GM10248 (cell line): ENCODE measurements at regions not wholly inside any gene's neighbourhood (a gene's known extent, or its start where the extent isn't known, plus 50 kb on each side); places are given as distances from the start of the nearest gene placed in this dataset.

Experiments
- CTCF ChIA-PET: fragments of 300-600 bp; sonication (Branson Sonifier 250); formaldehyde crosslinking; extraction: SDS; loops from one replicate; lab custom pipeline; 2021; ENCODE audit warnings: antibody characterized with exemption; lab: Yijun Ruan, JAX
- POLR2A ChIA-PET: fragments of 350-650 bp; sonication (Branson Sonifier 250); formaldehyde crosslinking; extraction: SDS; loops from one replicate; lab custom pipeline; 2020; ENCODE audit warnings: antibody characterized with exemption; lab: Yijun Ruan, JAX
- DNase-seq: peaks from one replicate; pipeline ENCODE4 v3.0.0; 2012; ENCODE audit errors: extremely low spot score
- CTCF ChIP-seq: IDR thresholded peaks from 2 replicates; pipeline ENCODE4 v1.5.1; 2012; ENCODE audit warnings: mild to moderate bottlenecking, low read depth; ENCODE audit errors: extremely low read depth, missing control alignments, control extremely low read depth

- DNase-seq: no peak
- TF ChIP-seq CTCF: no peak
- ChIA-PET POLR2A (no interaction called here), CTCF (interaction anchor here (1.3 to 1.4 kb wide), 2 partner anchors 9 to 59 kb away, joined by 3 to 4 read pairs; no protein-coding TSS in a partner anchor)
These were observed 301.1 kb upstream of the RND3 start for GRCh38 chr2:150788426-150789140.

DNA sequence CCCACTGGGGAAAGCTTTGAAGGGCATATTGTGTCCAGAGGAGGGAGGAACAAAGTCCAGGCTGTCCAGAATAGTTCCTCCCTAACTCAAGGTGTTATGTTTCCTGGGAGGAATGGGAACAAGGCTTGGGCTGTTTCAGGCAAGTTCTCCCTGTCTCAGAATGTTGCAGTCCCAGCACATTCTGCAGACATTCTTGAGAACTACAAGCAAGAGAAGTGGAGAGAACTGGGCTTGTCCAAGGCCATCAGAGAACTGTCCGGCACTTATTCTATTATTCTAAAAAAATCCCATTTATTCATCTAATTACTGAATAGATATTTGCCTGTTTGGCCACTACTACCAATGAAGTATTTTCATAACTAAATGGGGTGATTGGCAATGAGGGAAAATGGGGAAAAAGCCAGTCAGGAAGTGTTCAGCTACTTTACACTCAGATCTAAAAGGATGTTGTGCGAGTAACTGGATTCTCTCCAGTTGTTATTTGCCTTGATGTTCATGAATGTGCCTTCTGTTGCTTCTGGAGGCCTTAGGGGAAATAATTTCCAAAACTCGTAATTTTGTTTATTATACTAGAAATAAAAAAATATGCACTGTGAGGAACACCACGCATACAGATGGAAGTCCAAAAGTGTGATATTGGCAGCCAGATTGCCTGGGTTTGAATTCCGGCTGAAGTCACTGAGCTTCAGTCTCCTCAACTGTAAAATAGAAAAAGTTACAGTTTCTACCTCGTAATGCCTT, 300.1 kb upstream of the RND3 start:
- ChIA-PET POLR2A (no interaction called here), CTCF (interaction anchor here (1.1 kb wide), 1 partner anchor 11 kb away, joined by 3 read pairs; no protein-coding TSS in a partner anchor)
- no peak for TF ChIP-seq CTCF
- no peak for DNase-seq

DNA sequence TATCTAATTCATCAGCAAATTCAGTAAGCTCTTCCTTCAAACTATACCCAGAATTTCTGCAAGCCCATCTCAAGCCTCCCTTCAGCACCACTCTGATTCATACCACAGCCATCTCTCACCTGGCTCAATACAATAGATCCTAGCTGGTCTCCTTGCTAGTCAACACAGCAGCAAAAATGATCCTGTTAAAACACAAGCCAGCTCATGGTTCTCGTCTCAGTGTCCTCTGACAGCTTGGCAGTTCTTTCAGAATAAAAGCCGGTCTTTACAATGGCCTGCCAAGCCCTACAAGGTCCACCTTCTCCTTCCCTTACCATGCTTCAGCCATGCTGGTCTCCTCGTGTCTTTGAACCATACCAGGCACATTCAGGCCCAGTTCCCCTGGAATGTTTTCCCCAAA, 296.9 kb upstream of the RND3 start:
- no peak for TF ChIP-seq CTCF
- CTCF ChIA-PET: no interaction called here
- no peak for DNase-seq
- POLR2A ChIA-PET: no interaction called here

DNA sequence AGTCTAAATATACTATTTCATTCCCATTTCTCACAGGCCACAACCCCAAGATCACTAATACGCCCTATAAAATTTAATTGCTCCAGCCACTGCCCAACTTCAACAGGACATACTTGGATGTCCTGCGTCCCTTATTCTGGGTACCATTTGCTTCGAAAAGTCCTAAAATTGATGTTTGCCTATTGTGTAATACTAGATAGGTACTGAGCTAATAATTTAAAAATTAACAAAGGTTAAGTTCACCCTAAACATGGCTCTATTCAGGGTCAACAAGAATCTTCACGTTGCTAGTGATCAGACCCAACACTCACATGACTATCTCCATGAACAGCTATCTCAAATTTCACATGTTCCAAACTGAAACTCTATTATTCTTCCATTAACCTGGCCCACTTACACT, 296.4 kb upstream of the RND3 start:
- no peak for DNase-seq
- ChIA-PET CTCF (no interaction called here), POLR2A (no interaction called here)
- TF ChIP-seq CTCF: no peak

GRCh38 chr2:150783015-150783414, 295.5 kb upstream of the RND3 start:
- CTCF ChIA-PET: no interaction called here
- POLR2A ChIA-PET: no interaction called here
- DNase-seq: no peak
- no peak for TF ChIP-seq CTCF

GRCh38 chr2:150782613-150783012, 295.1 kb upstream of the RND3 start:
- DNase-seq: no peak
- POLR2A ChIA-PET: no interaction called here
- no peak for TF ChIP-seq CTCF
- CTCF ChIA-PET: no interaction called here
